HG03060 (cell line): ENCODE measurements at regions not wholly inside any gene's neighbourhood (a gene's known extent, or its start where the extent isn't known, plus 50 kb on each side); places are given as distances from the start of the nearest gene placed in this dataset.

Experiments
- ATAC-seq: cut with Tn5 transposase; IDR thresholded peaks from one replicate; pipeline ENCODE4 v1.9.1; 2021; ENCODE audit warnings: low read depth, moderate number of reproducible peaks; ENCODE audit not compliant: unreplicated experiment

DNA sequence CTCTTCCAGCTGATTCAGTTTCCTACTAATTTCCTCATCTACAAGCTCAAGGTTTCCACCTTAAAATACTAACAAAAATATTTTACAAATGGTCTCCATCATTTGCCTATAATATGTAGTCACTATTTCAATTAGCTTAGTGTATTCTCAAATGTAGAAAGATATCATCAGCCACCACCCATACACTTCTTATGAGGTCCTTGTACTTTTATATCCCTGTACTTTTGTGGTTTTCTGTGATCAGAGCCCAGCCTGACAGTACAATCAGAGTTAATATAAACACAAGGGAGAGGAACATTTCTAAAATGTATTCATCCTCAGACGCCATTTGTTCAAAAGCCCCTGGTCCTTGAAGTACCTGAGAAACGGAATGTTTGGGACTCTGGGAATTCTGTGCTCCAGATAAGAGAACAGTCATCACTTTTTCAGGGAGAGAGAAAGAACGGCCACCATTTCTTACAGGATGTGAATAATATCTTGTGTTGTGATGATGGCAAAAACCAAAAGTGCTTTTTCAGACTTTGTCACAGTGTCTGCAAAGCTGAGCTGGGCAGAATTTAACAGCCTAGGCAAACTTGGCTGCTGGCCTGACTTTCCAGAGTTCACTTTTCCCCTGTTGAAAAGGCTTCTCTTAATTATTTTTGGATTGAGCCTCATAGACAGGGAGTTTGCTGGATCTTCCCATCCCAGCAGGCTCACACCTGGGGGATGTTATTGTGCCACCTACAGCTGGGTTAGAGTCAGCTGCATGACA lies 361.7 kb upstream of the ACVR2A start:
- ATAC-seq, result no peak

DNA sequence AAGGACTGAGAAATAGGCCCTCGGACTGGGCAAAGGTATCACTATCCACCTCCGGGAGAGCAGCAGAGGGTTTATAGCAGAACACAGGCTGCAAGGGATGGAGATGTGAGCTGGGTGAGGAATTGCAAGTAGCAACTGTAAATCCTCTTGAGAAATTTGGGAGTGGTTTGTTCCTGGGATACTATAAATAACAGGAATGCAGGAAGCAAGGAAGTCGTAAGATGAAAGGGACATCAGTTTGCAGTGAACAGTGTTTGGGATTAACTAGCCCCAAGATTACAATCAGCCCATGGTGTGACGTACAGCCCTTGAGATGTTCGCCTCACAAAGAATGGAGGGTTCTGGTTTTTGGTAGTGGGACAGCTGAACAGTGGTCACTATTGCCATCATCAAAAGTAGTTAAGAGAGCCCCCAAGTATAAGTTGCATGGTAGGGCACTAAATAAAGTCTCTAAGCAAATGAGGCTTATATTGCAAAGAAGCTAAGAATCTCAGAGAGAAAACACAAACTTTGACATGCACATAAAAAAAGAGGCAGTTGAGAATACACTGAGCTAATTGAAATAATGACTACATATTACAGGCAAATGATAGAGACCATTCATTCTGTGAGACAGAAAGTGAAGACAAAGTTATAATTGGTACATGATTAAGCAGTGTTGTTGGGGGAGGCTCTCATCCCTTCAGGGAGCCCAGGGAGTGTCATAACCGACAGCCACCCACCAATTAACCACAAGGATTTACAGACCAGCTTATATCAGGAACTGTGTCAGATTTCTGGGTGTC lies 362.5 kb upstream of the ACVR2A start:
- ATAC-seq, result no peak

DNA sequence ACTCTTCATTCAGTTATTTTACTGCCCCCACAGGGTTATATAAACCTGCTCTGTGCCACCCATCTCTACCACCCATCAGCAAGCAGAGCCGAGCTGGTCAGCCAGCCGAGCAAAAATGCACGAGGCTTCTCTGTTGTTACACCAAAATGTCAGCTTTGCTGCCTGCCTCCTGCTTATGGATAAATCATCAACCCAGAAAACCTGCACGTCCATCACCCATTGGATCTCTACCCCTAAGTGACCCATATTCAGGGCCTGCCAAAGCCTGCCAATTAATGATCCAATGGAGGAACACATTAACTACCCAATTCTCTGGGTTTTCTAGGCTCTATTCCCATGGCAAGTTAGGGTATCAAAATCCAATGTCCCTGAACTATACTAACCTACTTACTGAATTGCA lies 365.5 kb upstream of the ACVR2A start:
- ATAC-seq, result no peak

DNA sequence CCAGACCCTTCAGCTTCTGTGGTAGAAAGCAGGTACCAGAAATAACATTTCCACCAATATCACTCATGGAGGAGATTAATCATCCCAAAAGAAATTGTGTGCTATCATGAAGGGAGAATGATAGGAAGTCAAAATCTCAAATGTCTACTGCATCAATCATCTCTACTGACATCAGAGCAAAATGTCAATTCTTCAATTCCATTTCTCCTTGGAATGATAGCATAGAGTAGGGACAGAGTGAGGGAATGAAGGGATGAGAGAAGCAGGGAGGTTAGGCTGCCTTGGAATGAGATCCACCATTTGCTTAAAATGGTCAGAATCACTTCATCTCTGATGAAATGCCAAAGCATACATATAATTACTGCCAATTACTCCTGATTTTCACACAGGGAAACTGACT lies 371.8 kb upstream of the ACVR2A start:
- ATAC-seq, result no peak

DNA sequence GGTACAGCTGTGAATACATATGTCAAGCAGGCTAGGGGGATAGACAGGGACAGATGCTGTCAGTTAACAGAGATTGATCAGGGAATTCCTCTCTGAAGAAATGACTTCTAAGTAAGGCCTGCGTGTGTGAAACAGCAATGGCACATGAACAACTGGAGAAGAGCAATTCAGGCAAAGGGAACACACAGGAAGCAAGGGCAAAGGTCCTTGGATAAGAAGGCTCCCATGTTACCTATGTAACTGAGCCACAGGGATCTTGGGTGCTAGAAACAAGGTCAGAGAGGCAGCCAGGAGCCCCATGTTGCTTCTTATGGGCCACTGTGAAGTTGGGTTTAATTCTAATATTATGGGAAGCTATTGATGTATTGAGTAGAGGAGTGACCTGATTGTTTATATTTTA lies 373.7 kb upstream of the ACVR2A start:
- ATAC-seq, result no peak

DNA sequence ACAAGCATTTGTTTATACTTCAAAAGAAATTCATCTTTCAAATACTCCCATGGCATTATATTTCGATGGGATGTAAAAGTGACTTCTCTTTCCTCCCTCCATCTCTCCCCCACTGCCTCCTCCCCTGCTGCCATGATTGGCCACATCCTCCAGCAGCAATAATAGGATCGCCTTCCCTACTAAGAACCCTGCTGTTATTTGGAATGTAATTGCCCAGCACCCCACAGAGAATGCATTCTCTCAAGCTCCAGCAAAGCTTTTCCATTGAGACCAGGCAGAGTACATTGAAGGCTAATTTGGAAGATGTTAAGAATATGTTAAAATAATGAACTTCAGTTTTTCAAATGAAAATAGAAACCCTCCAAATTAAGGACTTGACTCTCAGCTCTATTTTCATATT lies 375.4 kb upstream of the ACVR2A start:
- no peak for ATAC-seq

DNA sequence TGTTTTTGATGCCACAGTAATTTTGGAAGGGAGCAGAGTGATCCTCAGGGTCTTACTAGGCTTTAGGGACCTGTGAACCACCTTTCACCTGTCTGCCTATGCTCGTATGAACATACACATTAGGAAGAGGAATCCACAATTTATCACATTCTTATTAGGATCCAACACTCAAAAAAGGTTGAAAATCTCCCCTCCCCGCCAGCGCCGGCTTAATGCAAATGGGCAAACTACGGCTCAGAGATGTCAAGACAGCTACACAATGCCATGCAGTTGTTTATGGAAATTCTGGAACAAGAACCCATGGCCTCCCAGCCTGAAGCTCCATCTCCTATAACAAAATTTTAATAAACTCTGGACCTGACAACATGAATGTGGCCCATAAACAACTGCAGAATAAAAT lies 375.9 kb upstream of the ACVR2A start:
- no peak for ATAC-seq

DNA sequence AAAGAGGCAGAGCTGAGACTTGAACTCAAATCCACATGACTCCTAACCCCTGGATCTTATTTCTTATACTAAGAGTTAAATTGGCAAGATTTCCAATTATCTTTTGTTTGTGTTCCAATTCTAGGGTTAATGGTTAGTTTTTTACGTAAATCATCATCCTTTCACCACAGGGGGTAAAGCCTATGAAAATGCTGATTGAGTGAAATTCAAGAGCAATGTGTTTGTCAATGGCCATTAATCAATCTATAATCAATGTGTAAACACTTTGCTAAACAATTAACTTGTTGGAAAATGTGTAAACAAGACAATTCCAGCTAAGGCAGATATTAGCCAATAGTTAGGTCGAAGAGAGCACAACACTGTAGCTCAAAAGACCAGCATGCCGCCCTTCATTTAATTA lies 376.5 kb upstream of the ACVR2A start:
- ATAC-seq, result no peak

DNA sequence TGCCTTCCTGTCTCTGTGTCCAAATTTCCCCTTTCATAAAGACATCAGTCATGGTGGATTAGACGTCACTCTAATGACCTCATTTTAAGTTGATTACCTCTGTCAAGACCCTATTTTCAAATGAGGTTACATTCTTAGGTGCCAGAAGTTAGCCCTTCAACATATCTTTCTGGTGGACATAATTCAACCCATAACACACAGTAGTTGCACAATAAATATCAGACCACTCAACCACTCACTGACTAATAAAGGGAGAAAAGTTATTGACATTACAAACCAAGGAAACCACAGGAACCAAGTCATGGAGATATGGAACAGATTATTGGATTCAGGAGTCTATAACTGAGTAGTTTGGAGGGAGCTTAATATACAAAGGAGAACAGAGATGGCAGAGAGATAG lies 377.4 kb upstream of the ACVR2A start:
- no peak for ATAC-seq

DNA sequence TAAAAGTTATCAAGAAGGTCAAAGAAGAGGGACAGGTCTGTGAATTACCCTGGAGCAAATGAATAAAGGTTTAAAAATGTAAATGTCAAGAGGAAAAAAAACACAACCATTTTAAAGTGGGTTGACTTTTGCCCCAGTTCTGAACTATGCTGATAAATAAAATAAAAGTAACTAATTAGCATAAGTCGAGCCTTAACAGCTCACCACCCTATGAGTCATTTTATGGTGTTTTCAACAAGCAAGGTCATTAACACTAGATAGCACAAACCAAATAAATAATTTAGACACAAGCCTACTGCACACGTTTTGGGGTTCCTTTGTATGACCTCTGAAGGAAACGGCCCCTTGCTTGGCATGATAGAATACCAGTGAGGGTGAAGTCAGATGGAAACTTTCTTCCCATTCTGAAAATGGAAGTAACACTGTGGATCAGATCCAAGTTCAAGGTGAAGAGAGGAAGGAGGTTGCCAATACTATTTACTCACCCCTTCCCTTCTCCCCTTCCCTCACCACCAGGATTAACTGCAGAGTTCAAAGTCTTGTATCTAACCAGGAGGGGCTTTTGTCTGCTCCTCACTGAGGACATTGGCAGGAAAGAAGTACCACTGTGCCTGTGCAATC lies 380.0 kb upstream of the ACVR2A start:
- ATAC-seq, result no peak

DNA sequence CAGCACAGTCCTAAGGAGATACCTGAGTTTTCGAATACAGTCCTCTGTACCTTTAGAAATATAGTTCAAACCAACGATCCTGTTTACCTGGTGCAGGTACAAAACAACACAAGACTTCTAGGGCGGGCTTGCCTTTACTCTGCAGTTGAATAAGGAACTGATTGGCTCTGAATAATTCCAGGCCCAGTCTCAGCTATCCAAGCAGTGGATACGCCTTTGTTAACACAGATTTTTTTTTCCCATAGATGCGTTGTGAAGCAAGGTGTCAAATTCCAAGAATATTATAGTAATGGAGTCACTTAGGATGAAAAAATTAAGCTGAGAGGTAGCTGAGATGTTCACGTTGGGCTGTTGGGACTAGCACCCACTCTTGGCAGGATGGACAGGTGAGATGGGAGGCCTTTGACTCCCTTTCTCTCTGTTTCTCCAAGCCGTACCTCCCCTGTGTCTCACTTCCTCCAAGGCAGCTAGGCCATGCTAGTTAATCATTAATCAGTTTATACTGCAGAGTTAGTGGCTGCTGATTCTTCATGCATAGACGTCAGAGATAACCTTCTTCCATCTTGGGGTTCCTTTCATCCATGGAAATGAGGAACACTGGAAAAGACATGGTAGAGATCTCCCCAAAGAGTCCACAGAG lies 380.8 kb upstream of the ACVR2A start:
- ATAC-seq, result peak; percentile 89

DNA sequence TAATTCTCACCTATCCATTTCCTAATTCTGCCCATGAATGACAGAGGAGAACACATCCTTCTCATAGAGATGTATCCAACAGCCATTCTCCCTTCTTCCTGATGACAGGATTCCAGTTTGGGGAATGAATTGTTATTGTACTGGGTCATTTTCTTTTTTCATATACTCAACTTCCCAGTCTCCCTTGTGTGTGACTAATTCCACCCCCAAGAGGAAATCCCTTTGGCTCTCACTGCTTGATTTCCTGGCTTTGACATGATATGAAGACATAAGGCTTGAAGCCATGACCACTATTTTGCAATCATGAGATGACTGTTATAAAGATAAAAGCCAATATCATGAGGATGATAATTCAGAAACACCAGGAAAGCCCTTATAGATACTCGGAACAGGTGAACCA lies 384.7 kb upstream of the ACVR2A start:
- ATAC-seq, result no peak

DNA sequence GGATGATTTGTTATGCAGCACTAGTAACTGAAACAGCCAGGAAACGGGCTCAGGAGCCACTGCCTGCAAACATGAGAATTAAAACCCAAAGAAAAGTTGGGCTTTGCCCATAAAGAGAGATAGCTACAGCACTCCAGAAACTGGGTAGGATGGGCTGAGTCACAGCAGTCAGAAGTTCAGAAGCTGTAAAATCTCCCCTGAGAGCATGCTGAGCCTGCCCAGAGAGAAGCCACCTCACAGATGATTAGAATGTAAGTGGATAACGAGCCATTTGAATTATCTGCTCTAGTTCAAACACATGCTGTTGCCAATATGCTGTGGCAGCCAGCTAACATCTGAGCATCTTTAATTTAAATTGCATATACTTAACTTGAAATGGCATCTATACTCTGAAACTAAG lies 388.1 kb upstream of the ACVR2A start:
- no peak for ATAC-seq

DNA sequence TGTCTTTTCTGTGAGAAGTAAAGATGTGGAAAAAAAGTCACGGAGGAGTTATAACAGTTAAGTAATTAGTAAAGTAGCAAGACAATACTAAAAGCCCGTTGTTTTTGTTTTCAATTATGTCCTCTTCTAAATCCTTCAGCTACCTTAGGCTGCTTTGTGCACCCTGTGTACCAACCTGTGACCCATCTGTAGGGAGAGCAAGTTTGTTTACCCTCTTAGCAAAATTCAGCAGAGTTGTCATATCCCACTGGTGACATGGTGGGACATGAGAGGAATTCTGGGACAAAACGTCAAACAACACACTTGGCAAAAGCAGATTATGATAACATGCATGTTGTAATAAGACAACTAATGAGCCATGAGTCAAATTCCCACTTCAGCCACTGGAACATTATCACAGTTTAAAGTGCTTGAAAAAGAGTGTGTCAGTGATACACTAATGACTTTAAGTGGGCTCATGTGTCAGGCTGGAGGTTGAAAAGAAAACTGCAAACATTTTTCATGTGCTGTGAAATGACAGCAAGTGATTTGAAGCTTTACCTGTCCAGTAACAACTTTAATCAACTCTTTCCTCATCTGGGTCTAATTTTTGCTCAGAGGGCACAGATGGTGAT lies 392.8 kb upstream of the ACVR2A start:
- no peak for ATAC-seq

DNA sequence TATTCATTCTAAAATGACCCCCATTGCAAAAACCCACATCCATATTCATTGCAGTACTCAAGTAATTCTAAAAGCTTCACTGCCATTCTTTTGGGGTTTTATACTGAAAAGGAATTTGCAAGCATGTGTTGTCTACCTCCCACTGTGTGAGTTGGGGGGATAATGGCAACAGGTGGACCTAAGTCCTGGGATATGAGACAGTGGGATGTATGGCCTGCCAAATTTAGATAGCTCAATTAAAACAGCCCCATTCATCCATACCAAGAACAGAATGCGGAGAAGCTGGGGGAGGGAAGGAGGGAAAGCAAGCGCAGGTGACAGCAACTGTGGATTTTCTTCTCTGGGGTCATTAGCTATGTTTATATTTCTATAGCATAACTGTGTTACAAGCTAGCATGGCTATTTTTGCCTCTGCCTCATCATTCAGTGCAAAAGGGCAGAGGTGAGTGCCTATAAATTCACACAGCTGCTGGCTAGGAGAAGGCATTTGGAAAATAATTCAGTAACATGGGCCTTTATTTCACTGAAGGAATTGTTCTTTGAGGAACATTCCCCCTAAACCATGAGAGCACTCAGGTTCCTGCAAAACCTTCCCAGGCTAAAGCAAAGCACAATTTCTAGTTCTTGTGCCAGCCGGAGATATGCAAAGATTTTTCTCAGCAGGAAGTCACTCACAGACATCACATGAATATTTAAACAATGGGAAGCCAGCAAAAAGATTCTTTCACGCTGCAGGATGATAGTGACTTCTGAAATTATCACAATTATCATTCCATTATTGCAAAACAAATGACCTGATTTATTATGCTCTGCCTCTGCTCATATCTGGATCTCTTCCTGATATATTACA lies 393.9 kb upstream of the ACVR2A start:
- no peak for ATAC-seq

DNA sequence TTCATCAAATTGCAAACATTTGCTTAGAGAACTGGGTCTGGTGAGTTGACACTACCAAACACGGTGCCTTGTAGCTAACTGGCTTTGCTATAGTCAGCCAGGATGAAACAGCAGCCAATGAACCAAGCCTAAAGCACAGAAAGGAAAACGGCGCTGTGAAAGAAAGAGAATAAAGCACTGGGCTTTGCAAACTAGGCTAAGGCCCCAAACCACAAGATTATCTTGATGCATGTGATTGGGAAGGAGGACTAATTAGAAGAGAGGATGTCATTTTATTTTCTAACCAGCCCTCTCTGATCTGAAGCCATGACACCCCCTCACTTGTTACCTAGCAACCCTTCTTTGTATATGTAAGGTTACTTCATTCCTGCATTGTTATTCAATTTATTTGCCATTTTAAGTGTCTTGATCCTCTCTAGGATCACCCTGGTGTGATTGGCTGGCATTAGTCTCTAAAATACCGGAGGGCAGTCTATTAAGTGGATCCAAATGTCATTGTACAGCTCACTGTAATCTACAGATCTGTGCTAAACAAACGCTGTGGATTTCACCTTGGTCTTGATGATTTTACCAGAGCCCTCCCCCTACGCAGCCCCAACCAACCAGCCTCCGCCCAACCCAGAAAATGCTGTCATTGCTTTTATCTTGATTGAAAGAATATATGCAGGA lies 395.4 kb upstream of the ACVR2A start:
- ATAC-seq, result no peak

DNA sequence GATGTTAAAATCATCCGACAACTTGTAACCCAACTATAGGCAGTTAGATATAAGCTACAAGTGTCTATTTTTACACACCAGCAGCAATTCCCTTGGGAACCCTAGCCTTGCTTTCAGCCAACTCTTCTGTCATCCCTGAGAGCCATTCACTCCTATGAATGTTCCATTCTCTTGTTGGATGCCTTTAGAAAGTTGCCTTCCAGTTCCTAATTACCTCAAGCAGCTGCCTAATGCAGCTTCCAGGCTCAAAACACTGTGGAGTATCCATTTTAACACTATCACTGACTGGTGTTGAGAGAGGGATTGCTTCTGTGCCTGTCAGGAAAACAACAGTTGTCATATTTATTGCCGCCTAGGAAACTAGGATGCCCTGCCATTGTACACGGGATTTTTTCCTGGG lies 402.0 kb upstream of the ACVR2A start:
- ATAC-seq, result no peak

DNA sequence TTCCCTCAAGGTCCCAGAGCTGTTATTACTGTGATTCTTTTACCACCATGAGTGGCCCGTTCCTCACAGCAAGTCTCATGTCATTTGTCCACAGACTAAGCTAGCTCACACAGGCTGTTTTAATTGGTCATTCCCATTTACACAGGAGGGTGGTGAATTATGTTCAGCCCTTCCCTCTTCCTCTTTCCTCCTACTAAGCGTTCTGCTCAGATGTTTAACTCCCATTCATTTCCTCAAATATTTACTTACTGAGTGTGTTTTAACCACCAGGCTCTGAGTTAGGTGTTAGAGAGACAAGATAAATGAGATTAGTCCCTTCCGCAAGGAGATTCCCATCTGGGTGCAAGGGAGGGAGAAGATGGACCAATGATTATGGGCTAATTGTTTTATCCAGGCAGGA lies 403.6 kb upstream of the ACVR2A start:
- ATAC-seq, result no peak

DNA sequence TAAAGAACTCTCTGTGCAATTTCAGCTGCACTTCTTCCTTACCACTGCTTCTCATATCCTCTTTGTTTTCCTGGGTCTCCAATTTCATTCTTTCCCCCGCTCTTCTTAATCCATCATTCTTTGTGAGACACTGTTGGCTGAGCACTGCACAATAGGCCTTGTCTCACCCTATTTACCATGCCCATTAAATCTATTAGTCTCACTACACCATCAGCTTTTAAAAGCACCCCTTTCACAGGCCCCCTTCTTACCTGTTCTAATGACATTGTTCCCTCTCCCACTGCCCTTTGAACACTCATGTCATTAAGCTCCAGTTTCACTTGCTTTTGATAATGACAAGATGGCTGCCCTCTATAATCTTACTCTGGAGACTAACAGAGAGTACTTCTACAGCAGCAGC lies 404.1 kb upstream of the ACVR2A start:
- no peak for ATAC-seq
